ENCODE measurements at regions not wholly inside any gene's neighbourhood (a gene's known extent, or its start where the extent isn't known, plus 50 kb on each side); places are given as distances from the start of the nearest gene placed in this dataset.
A peak's percentile ranks its signal among the peaks of the same experiment; 100 is the strongest.

GRCh38 chr10:23702977-23703414, 264.1 kb downstream of the OTUD1 start:
- no peaks in the 10 kb centered on the region for H3K36me3 ChIP-seq (ENCODE audit: control insufficient read depth in 2 of 2, extremely low read depth in 1 of 2, insufficient read depth in 2 of 2, low read length in 2 of 2)
- H2AFZ ChIP-seq (ENCODE audit: low read depth, low read length), result no peak overlapping the region
- ChIA-PET POLR2A (no interaction called here), CTCF (interaction anchor here (1.0 to 2.8 kb wide), 2 partner anchors 387 to 388 kb away, joined by 3 to 11 read pairs; no protein-coding TSS in a partner anchor)
- H3K9me3 ChIP-seq (replicated peaks; ENCODE audit: control insufficient read depth, insufficient read depth, low read length), result no peaks in the 10 kb centered on the region
- FAIRE-seq, result no peak
- BruUV-seq (replicated peaks), result no TSS peak
- H3K27ac ChIP-seq (ENCODE audit: insufficient read depth, low read depth, low read length), result no peak overlapping the region
- H4K20me1 ChIP-seq (replicated peaks; ENCODE audit: control insufficient read depth, extremely low read depth, insufficient read depth, low read length), result no peaks in the 10 kb centered on the region
- peak; percentile 18 for DNase-seq (ENCODE audit: low read depth, low spot score)
- no peak overlapping the region for H3K4me3 ChIP-seq (replicated peaks in 1 of 3; ENCODE audit: insufficient read depth in 1 of 3, low read depth in 1 of 3, low read length in 3 of 3)
- no peaks in the 10 kb centered on the region for H3K9me1 ChIP-seq (replicated peaks; ENCODE audit: control insufficient read depth, extremely low read depth, insufficient read depth, low read length)
- TF ChIP-seq EZH2 (IDR thresholded peaks at IDR 0.05; ENCODE audit: borderline replicate concordance, low read depth, low read length, severe bottlenecking) (no peak), MYC (IDR thresholded peaks at IDR 0.05; ENCODE audit: low read depth, low read length) (no peak), POLR2AphosphoS5 (IDR thresholded peaks at IDR 0.05; ENCODE audit: insufficient read depth, low read depth, low read length) (no peak), CTCF (IDR thresholded peaks at IDR 0.05; ENCODE audit: extremely low read depth in 1 of 2, insufficient read depth in 1 of 2, low read depth in 1 of 2, low read length in 2 of 2) (peak; percentile 35 to 59)
- no peak overlapping the region for H3K4me2 ChIP-seq (ENCODE audit: insufficient read depth, low read length)
- dilution Hi-C loops (cut with MboI; ENCODE audit: extremely low pct_ligation_motif_present, low sequenced_read_pairs), result no loop called here
- intact Hi-C loops (cut with micrococcal nuclease), result loop anchor here (2.0 kb wide), 1 partner anchor 544 kb away; no protein-coding TSS in a partner anchor
- H3K4me1 ChIP-seq (ENCODE audit: control insufficient read depth, extremely low read depth, insufficient read depth, low read length), result no peaks in the 10 kb centered on the region
- H3K27me3 ChIP-seq (ENCODE audit: control insufficient read depth in 2 of 2, insufficient read depth in 2 of 2, low read length in 2 of 2), result no peaks in the 10 kb centered on the region
- no peaks in the 10 kb centered on the region for H3K79me2 ChIP-seq (ENCODE audit: control insufficient read depth, insufficient read depth, low read length)
- no peak overlapping the region for H3K9ac ChIP-seq (replicated peaks; ENCODE audit: extremely low read depth, insufficient read depth, low read length)

- H3K9me1 ChIP-seq (replicated peaks; ENCODE audit: control insufficient read depth, extremely low read depth, insufficient read depth, low read length), result no peaks in the 10 kb centered on the region
- no peaks in the 10 kb centered on the region for H3K79me2 ChIP-seq (ENCODE audit: control insufficient read depth, insufficient read depth, low read length)
- no peak overlapping the region for H3K4me2 ChIP-seq (ENCODE audit: insufficient read depth, low read length)
- POLR2A ChIA-PET, result no interaction called here
- no peaks in the 10 kb centered on the region for H4K20me1 ChIP-seq (replicated peaks; ENCODE audit: control insufficient read depth, extremely low read depth, insufficient read depth, low read length)
- H3K4me1 ChIP-seq (ENCODE audit: control insufficient read depth, extremely low read depth, insufficient read depth, low read length), result no peaks in the 10 kb centered on the region
- intact Hi-C loops (cut with micrococcal nuclease) (no loop called here), dilution Hi-C loops (cut with MboI; ENCODE audit: extremely low pct_ligation_motif_present, low sequenced_read_pairs) (no loop called here)
- H3K4me3 ChIP-seq (replicated peaks in 1 of 3; ENCODE audit: insufficient read depth in 1 of 3, low read depth in 1 of 3, low read length in 3 of 3), result no peak overlapping the region
- no TSS peak for BruUV-seq (replicated peaks)
- CTCF ChIA-PET, result no interaction called here
- H3K27me3 ChIP-seq (ENCODE audit: control insufficient read depth in 2 of 2, insufficient read depth in 2 of 2, low read length in 2 of 2), result no peaks in the 10 kb centered on the region
- H2AFZ ChIP-seq (ENCODE audit: low read depth, low read length), result no peak overlapping the region
- H3K27ac ChIP-seq (ENCODE audit: insufficient read depth, low read depth, low read length), result no peak overlapping the region
- H3K9ac ChIP-seq (replicated peaks; ENCODE audit: extremely low read depth, insufficient read depth, low read length), result no peak overlapping the region
- FAIRE-seq (no peak), DNase-seq (ENCODE audit: low read depth, low spot score) (no peak)
- no peaks in the 10 kb centered on the region for H3K36me3 ChIP-seq (ENCODE audit: control insufficient read depth in 2 of 2, extremely low read depth in 1 of 2, insufficient read depth in 2 of 2, low read length in 2 of 2)
- no peak for TF ChIP-seq FOS (IDR thresholded peaks at IDR 0.05; ENCODE audit: borderline replicate concordance, insufficient read depth, low read length)
- no peak for TF ChIP-seq GATA2 (IDR thresholded peaks at IDR 0.05; ENCODE audit: insufficient read depth, insufficient read length, low read depth, low read length)
- TF ChIP-seq POLR2AphosphoS5 (IDR thresholded peaks at IDR 0.05; ENCODE audit: insufficient read depth, low read depth, low read length), result no peak
- no peak for TF ChIP-seq MAX (IDR thresholded peaks at IDR 0.05; ENCODE audit: insufficient read depth, insufficient read length)
- no peak for TF ChIP-seq EZH2 (IDR thresholded peaks at IDR 0.05; ENCODE audit: borderline replicate concordance, low read depth, low read length, severe bottlenecking)
- no peak for TF ChIP-seq POLR2A (IDR thresholded peaks at IDR 0.05; ENCODE audit: low read depth, low read length)
- TF ChIP-seq CTCF (IDR thresholded peaks at IDR 0.05; ENCODE audit: extremely low read depth in 1 of 2, insufficient read depth in 1 of 2, low read depth in 1 of 2, low read length in 2 of 2), result no peak
- no peak for TF ChIP-seq JUN (IDR thresholded peaks at IDR 0.05; ENCODE audit: borderline replicate concordance, insufficient read depth, insufficient read length, low read depth)
- no peak for TF ChIP-seq MYC (IDR thresholded peaks at IDR 0.05; ENCODE audit: low read depth, low read length)
- no peaks in the 10 kb centered on the region for H3K9me3 ChIP-seq (replicated peaks; ENCODE audit: control insufficient read depth, insufficient read depth, low read length)
Measured at GRCh38 chr10:23715363-23715762, 276.5 kb downstream of the OTUD1 start.
